ENCODE measurements at regions not wholly inside any gene's neighbourhood (a gene's known extent, or its start where the extent isn't known, plus 50 kb on each side); places are given as distances from the start of the nearest gene placed in this dataset.
"Not testable (repeated sequence)": the region's sequence is repeated elsewhere in the genome, so short reads cannot be mapped to it uniquely, and the experiment has no call there.

DNA sequence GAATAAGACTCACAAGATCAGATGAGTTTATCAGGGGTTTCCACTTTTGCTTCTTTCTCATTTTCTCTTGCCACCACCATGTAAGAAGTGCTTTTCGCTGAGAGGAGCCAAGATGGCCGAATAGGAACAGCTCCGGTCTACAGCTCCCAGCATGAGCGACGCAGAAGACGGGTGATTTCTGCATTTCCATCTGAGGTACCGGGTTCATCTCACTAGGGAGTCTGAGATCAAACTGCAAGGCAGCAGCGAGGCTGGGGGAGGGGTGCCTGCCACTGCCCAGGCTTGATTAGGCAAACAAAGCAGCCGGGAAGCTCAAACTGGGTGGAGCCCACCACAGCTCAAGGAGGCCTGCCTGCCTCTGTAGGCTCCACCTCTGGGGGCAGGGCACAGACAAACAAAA is 285.1 kb downstream of the MATN1 start:
- TF ChIP-seq, protein P1, sequence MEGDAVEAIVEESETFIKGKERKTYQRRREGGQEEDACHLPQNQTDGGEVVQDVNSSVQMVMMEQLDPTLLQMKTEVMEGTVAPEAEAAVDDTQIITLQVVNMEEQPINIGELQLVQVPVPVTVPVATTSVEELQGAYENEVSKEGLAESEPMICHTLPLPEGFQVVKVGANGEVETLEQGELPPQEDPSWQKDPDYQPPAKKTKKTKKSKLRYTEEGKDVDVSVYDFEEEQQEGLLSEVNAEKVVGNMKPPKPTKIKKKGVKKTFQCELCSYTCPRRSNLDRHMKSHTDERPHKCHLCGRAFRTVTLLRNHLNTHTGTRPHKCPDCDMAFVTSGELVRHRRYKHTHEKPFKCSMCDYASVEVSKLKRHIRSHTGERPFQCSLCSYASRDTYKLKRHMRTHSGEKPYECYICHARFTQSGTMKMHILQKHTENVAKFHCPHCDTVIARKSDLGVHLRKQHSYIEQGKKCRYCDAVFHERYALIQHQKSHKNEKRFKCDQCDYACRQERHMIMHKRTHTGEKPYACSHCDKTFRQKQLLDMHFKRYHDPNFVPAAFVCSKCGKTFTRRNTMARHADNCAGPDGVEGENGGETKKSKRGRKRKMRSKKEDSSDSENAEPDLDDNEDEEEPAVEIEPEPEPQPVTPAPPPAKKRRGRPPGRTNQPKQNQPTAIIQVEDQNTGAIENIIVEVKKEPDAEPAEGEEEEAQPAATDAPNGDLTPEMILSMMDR (IDR thresholded peaks at IDR 0.05): not testable (repeated sequence)
- TF ChIP-seq POLR2A (IDR thresholded peaks at IDR 0.05): not testable (repeated sequence)

Measured in upper lobe of left lung (tissue), 4 donors.